Endothelial cell of umbilical vein (primary cell): ENCODE measurements at regions not wholly inside any gene's neighbourhood (a gene's known extent, or its start where the extent isn't known, plus 50 kb on each side); places are given as distances from the start of the nearest gene placed in this dataset.

Experiments used
- BruUV-seq: library from RNA; stranded (reverse); fragments of 400-500 nt; replicated peaks from 2 replicates; lab custom pipeline; 2021; lab: Mats Ljungman, UMichigan
- CTCF ChIA-PET: fragments of 300-600, 350-600 bp; sonication (Branson Sonifier 250); formaldehyde crosslinking; loops from one replicate; lab custom pipeline; 2021; ENCODE audit warnings: antibody characterized with exemption, inconsistent platforms; lab: Charles Lee
- POLR2A ChIA-PET: fragments of 300-600, 350-600 bp; sonication (Branson Sonifier 250); formaldehyde crosslinking; loops from one replicate; lab custom pipeline; 2021; ENCODE audit warnings: antibody characterized with exemption, inconsistent platforms; lab: Charles Lee
- DNase-seq: peaks from one replicate; pipeline ENCODE4 v3.0.0-alpha.2; 2011; ENCODE audit warnings: low read depth, low spot score
- FAIRE-seq: peaks from 2 replicates; lab custom pipeline; 2011; peaks lifted over from hg19 to GRCh38; lab: Jason Lieb, UNC
- H2AFZ ChIP-seq: 2 replicates; pipeline ENCODE4 v1.6.0; 2012; ENCODE audit warnings: low read depth, low read length, control low read depth, inconsistent platforms
- H3K27ac ChIP-seq: 2 replicates; pipeline ENCODE4 v1.5.1; 2011; ENCODE audit warnings: low read depth, mild to moderate bottlenecking, control low read depth, low read length, moderate library complexity; ENCODE audit not compliant: insufficient read depth
- H3K27me3 ChIP-seq, 2 experiments: 2 replicates each; pipeline versions ENCODE4 v1.6.0 to v1.6.1; 2011; ENCODE audit warnings: low read length in 2 of 2, mixed read lengths in 1 of 2; ENCODE audit not compliant: control insufficient read depth in 2 of 2, insufficient read depth in 2 of 2
- H3K36me3 ChIP-seq, 2 experiments: 2 replicates in 1 of 2; 3 replicates in 1 of 2; pipeline ENCODE4 v1.5.1; 2011; ENCODE audit warnings: low read length in 2 of 2, mild to moderate bottlenecking in 1 of 2, moderate library complexity in 1 of 2; ENCODE audit not compliant: control insufficient read depth in 2 of 2, insufficient read depth in 2 of 2; ENCODE audit errors: extremely low read depth in 1 of 2
- H3K4me1 ChIP-seq: 3 replicates; pipeline ENCODE4 v1.5.1; 2011; ENCODE audit warnings: mild to moderate bottlenecking, low read length; ENCODE audit not compliant: control insufficient read depth, insufficient read depth; ENCODE audit errors: extremely low read depth
- H3K4me2 ChIP-seq: 2 replicates; pipeline ENCODE4 v1.6.1; 2011; ENCODE audit warnings: low read length, control low read depth, mixed read lengths; ENCODE audit not compliant: insufficient read depth
- H3K4me3 ChIP-seq, 3 experiments: fragments of 200-600 bp in 1 of 3; sonication (generic), shearing (Covaris generic) in 1 of 3; replicated peaks in 1 of 3; 2 replicates each; pipeline ENCODE4 v1.5.1; 2011 to 2016; ENCODE audit warnings: control low read depth in 3 of 3, low read length in 3 of 3, mild to moderate bottlenecking in 2 of 3, inconsistent platforms in 1 of 3, low read depth in 1 of 3, moderate library complexity in 1 of 3; ENCODE audit not compliant: insufficient read depth in 1 of 3
- H3K79me2 ChIP-seq: 2 replicates; pipeline ENCODE4 v1.6.0; 2012; ENCODE audit warnings: low read length, inconsistent platforms; ENCODE audit not compliant: control insufficient read depth, insufficient read depth
- H3K9ac ChIP-seq: replicated peaks from 2 replicates; pipeline ENCODE3; 2011; ENCODE audit warnings: low read length, control low read depth; ENCODE audit not compliant: insufficient read depth; ENCODE audit errors: extremely low read depth
- H3K9me1 ChIP-seq: replicated peaks from 3 replicates; pipeline ENCODE4 v1.6.0; 2011; ENCODE audit warnings: mild to moderate bottlenecking, low read length; ENCODE audit not compliant: control insufficient read depth, insufficient read depth; ENCODE audit errors: extremely low read depth
- H3K9me3 ChIP-seq: replicated peaks from 2 replicates; pipeline ENCODE4 v1.5.1; 2012; ENCODE audit warnings: low read length, inconsistent platforms; ENCODE audit not compliant: control insufficient read depth, insufficient read depth
- H4K20me1 ChIP-seq: replicated peaks from 2 replicates; pipeline ENCODE3; 2011; ENCODE audit warnings: mild to moderate bottlenecking, low read length; ENCODE audit not compliant: control insufficient read depth, insufficient read depth; ENCODE audit errors: extremely low read depth
- CTCF ChIP-seq, 2 donors: IDR thresholded peaks; 1 replicate in 1 of 2; 2 replicates in 1 of 2; pipeline ENCODE4 v1.5.1; 2011; ENCODE audit warnings: low read length in 2 of 2, mild to moderate bottlenecking in 2 of 2, moderate library complexity in 2 of 2, control low read depth in 1 of 2, inconsistent platforms in 1 of 2, low read depth in 1 of 2; ENCODE audit not compliant: insufficient read depth in 1 of 2; ENCODE audit errors: extremely low read depth in 1 of 2
- EZH2 ChIP-seq: IDR thresholded peaks from 2 replicates; pipeline ENCODE4 v1.6.1; 2012; ENCODE audit warnings: borderline replicate concordance, low read depth, mild to moderate bottlenecking, moderate library complexity, low read length, inconsistent platforms; ENCODE audit not compliant: severe bottlenecking
- FOS ChIP-seq: IDR thresholded peaks from 2 replicates; pipeline ENCODE4 v1.6.1; 2011; ENCODE audit warnings: mild to moderate bottlenecking, low read length, moderate library complexity, borderline replicate concordance; ENCODE audit not compliant: insufficient read depth
- GATA2 ChIP-seq: IDR thresholded peaks from 2 replicates; pipeline ENCODE4 v1.7.0; 2011; ENCODE audit warnings: low read depth, mild to moderate bottlenecking, moderate library complexity, mixed read lengths, low read length; ENCODE audit not compliant: insufficient read length, insufficient read depth
- JUN ChIP-seq: IDR thresholded peaks from 2 replicates; pipeline ENCODE4 v1.6.1; 2011; ENCODE audit warnings: borderline replicate concordance, low read depth; ENCODE audit not compliant: insufficient read length, insufficient read depth
- MAX ChIP-seq: IDR thresholded peaks from 2 replicates; pipeline ENCODE4 v1.6.1; 2011; ENCODE audit not compliant: insufficient read depth, insufficient read length
- MYC ChIP-seq: IDR thresholded peaks from one replicate; pipeline ENCODE4 v1.6.1; 2011; ENCODE audit warnings: mild to moderate bottlenecking, low read depth, low read length
- POLR2A ChIP-seq: IDR thresholded peaks from 2 replicates; pipeline ENCODE4 v1.6.1; 2012; ENCODE audit warnings: low read depth, mild to moderate bottlenecking, control low read depth, low read length
- POLR2AphosphoS5 ChIP-seq: IDR thresholded peaks from 2 replicates; pipeline ENCODE4 v1.6.1; 2012; ENCODE audit warnings: low read depth, mild to moderate bottlenecking, control low read depth, low read length, moderate library complexity; ENCODE audit not compliant: insufficient read depth
- dilution Hi-C: fragments of 300-500 bp; cut with MboI; formaldehyde crosslinking; loops from one replicate; pipeline ENCODE4 v1.15.0; 2019; ENCODE audit warnings: low sequenced_read_pairs; ENCODE audit not compliant: extremely low pct_ligation_motif_present
- intact Hi-C: fragments of 100-400 bp; cut with micrococcal nuclease; formaldehyde crosslinking; loops from one replicate; pipeline ENCODE4 v1.10.0; 2022

DNA sequence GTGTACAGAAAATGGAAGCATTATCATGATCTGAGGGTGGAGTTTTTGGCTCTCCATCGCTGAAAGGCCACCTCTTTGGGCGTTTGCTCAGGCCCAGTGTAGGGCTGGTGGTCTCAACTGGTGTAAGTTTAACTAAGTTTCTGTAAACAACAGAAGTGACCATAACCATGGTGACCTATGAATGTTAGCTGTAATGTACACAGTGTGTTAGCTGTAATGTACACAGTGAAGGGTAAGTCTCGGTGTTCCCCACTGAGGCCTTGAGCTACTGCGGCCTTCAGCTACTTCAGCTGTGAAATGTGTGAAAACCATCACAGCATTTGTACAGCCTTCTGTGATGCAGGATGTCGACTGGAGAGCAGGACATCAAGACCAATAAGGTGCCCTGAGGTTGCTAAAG is 185.2 kb downstream of the MYLK4 start:
- no peaks in the 10 kb centered on the region for H3K36me3 ChIP-seq
- H3K4me3 ChIP-seq: no peak overlapping the region
- no peaks in the 10 kb centered on the region for H4K20me1 ChIP-seq
- no peaks in the 10 kb centered on the region for H3K9me1 ChIP-seq
- POLR2A ChIA-PET: no interaction called here
- BruUV-seq: no TSS peak
- FAIRE-seq (no peak), DNase-seq (no peak)
- H3K4me2 ChIP-seq: no peak overlapping the region
- dilution Hi-C loops: no loop called here
- H3K9me3 ChIP-seq: no peaks in the 10 kb centered on the region
- H2AFZ ChIP-seq: no peak overlapping the region
- H3K27me3 ChIP-seq: peaks cover 0 to 1% of the 10 kb centered on the region in 2 experiments
- CTCF ChIA-PET: no interaction called here
- TF ChIP-seq POLR2AphosphoS5: no peak
- no peak for TF ChIP-seq JUN
- TF ChIP-seq CTCF (IDR thresholded peaks at IDR 0.05; ENCODE audit: extremely low read depth in 1 of 2, insufficient read depth in 1 of 2, low read depth in 1 of 2, low read length in 2 of 2): no peak
- TF ChIP-seq MYC: no peak
- TF ChIP-seq FOS: no peak
- no peak for TF ChIP-seq POLR2A
- no peak for TF ChIP-seq EZH2
- TF ChIP-seq MAX: no peak
- TF ChIP-seq GATA2: no peak
- H3K27ac ChIP-seq: no peak overlapping the region
- peaks cover 4% of the 10 kb centered on the region for H3K4me1 ChIP-seq
- no peaks in the 10 kb centered on the region for H3K79me2 ChIP-seq
- H3K9ac ChIP-seq: no peak overlapping the region
- intact Hi-C loops: no loop called here
